HepG2 (cell line): ENCODE measurements at regions not wholly inside any gene's neighbourhood (a gene's known extent, or its start where the extent isn't known, plus 50 kb on each side); places are given as distances from the start of the nearest gene placed in this dataset.
"Not testable (repeated sequence)": the region's sequence is repeated elsewhere in the genome, so short reads cannot be mapped to it uniquely, and the experiment has no call there.

Source experiments
- CREB1 ChIP-seq, 2 experiments: fragments of 450-650 bp in 1 of 2; IDR thresholded peaks; 2 replicates each; pipeline ENCODE4 v1.6.1; 2016 to 2017; ENCODE audit warnings: control low read depth in 1 of 2, mild to moderate bottlenecking in 1 of 2, missing compliant biosample characterization in 1 of 2, missing genetic modification characterization in 1 of 2
- GATAD1 ChIP-seq: IDR thresholded peaks from 2 replicates; pipeline ENCODE4 v1.6.1; 2016; ENCODE audit warnings: missing genetic modification reagents, missing compliant biosample characterization
- SALL2 ChIP-seq: sonication (generic); formaldehyde crosslinking; IDR thresholded peaks from 2 replicates; pipeline ENCODE4 v1.8.1; 2023; ENCODE audit warnings: mild to moderate bottlenecking, missing genetic modification reagents, inconsistent platforms
- SOX5 ChIP-seq: IDR thresholded peaks from 2 replicates; pipeline ENCODE4 v1.6.1; 2016; ENCODE audit warnings: borderline replicate concordance
- THAP11 ChIP-seq: IDR thresholded peaks from 2 replicates; pipeline ENCODE4 v1.6.1; 2016; ENCODE audit warnings: missing biosample characterization, missing genetic modification reagents
- ZBTB7A ChIP-seq: sonication (generic); formaldehyde crosslinking; IDR thresholded peaks from 2 replicates; pipeline ENCODE4 v1.8.0; 2022; ENCODE audit warnings: mild to moderate bottlenecking, missing genetic modification reagents
- ZNF12 ChIP-seq: sonication (generic); formaldehyde crosslinking; IDR thresholded peaks from 2 replicates; pipeline ENCODE4 v1.5.0; 2020; ENCODE audit warnings: missing genetic modification reagents
- ZNF431 ChIP-seq: sonication (generic); formaldehyde crosslinking; IDR thresholded peaks from 2 replicates; pipeline ENCODE4 v1.9.0; 2022; ENCODE audit warnings: missing genetic modification reagents, low read depth, mild to moderate bottlenecking, borderline replicate concordance
- ZNF460 ChIP-seq: sonication (generic); formaldehyde crosslinking; IDR thresholded peaks from 2 replicates; pipeline ENCODE4 v1.5.1; 2020; ENCODE audit warnings: missing genetic modification reagents, mild to moderate bottlenecking, borderline replicate concordance
- ZNF652 ChIP-seq: IDR thresholded peaks from 2 replicates; pipeline ENCODE4 v1.6.1; 2016; ENCODE audit warnings: low read depth, borderline replicate concordance
- ZNF777 ChIP-seq: sonication (generic); formaldehyde crosslinking; IDR thresholded peaks from 2 replicates; pipeline ENCODE4 v1.4.0; 2020; ENCODE audit warnings: missing genetic modification reagents
- ZSCAN29 ChIP-seq: sonication (generic); formaldehyde crosslinking; conservative IDR thresholded peaks from 2 replicates; pipeline ENCODE4 v1.4.0; 2020; ENCODE audit warnings: mild to moderate bottlenecking, missing genetic modification reagents
- TF ChIP-seq, protein P1 (sequence below): sonication (generic); formaldehyde crosslinking; IDR thresholded peaks from 2 replicates; pipeline ENCODE4 v1.5.0; 2020; ENCODE audit warnings: mild to moderate bottlenecking, missing genetic modification reagents, borderline replicate concordance
- TF ChIP-seq, protein P2 (sequence below), 2 experiments: fragments of 450-650 bp in 1 of 2; sonication (generic) in 1 of 2; formaldehyde crosslinking; IDR thresholded peaks; 2 replicates each; pipeline versions ENCODE4 v1.5.0 to v1.8.0; 2020 to 2022; ENCODE audit warnings: mild to moderate bottlenecking in 1 of 2, missing genetic modification reagents in 1 of 2
- TF ChIP-seq, protein P3 (sequence below): sonication (generic); formaldehyde crosslinking; IDR thresholded peaks from 2 replicates; pipeline ENCODE4 v1.5.1; 2020; ENCODE audit warnings: mild to moderate bottlenecking, moderate library complexity, missing genetic modification reagents
- TF ChIP-seq, protein P4 (sequence below): sonication (generic); formaldehyde crosslinking; IDR thresholded peaks from 2 replicates; pipeline ENCODE4 v1.4.0; 2020; ENCODE audit warnings: low read depth, missing genetic modification reagents

DNA sequence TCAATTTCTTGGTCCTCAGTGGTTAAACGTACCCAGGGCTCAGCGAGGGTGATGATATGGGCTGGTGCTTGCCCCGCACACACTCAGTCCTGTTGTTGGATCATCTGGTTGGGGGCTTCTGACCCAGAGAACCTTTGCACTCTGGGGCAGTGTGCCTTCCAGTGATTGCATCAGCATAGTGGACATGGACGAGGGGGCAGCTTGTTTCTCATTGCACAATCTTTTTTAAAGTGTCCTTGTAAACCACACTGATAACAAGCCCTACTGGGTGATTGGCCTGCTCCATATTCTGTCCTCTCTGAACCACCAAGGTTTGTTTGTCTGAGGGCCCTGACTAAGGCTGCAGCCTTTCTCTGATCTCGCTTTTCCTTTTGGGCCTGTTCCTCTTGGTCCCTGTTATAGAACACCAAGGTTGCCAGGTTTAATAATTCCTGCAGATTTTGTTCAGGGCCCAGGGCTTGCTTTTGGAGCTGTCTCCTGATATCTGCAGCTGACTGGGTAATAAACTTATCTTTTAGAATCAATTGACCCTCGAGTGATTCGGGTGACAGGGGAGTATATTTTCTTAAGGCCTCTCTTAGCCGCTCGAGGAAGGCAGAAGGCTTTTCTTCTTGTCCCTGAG is 101.6 kb downstream of the SH3GLB1 start (continued):
- TF ChIP-seq, protein P1, sequence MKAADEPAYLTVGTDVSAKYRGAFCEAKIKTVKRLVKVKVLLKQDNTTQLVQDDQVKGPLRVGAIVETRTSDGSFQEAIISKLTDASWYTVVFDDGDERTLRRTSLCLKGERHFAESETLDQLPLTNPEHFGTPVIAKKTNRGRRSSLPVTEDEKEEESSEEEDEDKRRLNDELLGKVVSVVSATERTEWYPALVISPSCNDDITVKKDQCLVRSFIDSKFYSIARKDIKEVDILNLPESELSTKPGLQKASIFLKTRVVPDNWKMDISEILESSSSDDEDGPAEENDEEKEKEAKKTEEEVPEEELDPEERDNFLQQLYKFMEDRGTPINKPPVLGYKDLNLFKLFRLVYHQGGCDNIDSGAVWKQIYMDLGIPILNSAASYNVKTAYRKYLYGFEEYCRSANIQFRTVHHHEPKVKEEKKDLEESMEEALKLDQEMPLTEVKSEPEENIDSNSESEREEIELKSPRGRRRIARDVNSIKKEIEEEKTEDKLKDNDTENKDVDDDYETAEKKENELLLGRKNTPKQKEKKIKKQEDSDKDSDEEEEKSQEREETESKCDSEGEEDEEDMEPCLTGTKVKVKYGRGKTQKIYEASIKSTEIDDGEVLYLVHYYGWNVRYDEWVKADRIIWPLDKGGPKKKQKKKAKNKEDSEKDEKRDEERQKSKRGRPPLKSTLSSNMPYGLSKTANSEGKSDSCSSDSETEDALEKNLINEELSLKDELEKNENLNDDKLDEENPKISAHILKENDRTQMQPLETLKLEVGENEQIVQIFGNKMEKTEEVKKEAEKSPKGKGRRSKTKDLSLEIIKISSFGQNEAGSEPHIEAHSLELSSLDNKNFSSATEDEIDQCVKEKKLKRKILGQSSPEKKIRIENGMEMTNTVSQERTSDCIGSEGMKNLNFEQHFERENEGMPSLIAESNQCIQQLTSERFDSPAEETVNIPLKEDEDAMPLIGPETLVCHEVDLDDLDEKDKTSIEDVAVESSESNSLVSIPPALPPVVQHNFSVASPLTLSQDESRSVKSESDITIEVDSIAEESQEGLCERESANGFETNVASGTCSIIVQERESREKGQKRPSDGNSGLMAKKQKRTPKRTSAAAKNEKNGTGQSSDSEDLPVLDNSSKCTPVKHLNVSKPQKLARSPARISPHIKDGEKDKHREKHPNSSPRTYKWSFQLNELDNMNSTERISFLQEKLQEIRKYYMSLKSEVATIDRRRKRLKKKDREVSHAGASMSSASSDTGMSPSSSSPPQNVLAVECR = peak; percentile 45; the same call in 1 of the 2 replicates
- TF ChIP-seq, protein P2, sequence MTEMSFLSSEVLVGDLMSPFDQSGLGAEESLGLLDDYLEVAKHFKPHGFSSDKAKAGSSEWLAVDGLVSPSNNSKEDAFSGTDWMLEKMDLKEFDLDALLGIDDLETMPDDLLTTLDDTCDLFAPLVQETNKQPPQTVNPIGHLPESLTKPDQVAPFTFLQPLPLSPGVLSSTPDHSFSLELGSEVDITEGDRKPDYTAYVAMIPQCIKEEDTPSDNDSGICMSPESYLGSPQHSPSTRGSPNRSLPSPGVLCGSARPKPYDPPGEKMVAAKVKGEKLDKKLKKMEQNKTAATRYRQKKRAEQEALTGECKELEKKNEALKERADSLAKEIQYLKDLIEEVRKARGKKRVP (CRISPR knock-in tag; IDR thresholded peaks at IDR 0.05) = peak; percentile 89 to 99
- peak; percentile 76 for TF ChIP-seq THAP11 (CRISPR knock-in tag)
- TF ChIP-seq, protein P3, sequence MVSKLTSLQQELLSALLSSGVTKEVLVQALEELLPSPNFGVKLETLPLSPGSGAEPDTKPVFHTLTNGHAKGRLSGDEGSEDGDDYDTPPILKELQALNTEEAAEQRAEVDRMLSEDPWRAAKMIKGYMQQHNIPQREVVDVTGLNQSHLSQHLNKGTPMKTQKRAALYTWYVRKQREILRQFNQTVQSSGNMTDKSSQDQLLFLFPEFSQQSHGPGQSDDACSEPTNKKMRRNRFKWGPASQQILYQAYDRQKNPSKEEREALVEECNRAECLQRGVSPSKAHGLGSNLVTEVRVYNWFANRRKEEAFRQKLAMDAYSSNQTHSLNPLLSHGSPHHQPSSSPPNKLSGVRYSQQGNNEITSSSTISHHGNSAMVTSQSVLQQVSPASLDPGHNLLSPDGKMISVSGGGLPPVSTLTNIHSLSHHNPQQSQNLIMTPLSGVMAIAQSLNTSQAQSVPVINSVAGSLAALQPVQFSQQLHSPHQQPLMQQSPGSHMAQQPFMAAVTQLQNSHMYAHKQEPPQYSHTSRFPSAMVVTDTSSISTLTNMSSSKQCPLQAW = peak; percentile 90
- TF ChIP-seq GATAD1 (CRISPR knock-in tag) = peak; percentile 70
- TF ChIP-seq ZNF652 (CRISPR knock-in tag) = peak; percentile 44; the same call in 1 of the 2 replicates
- peak; percentile 83 for TF ChIP-seq SOX5 (CRISPR knock-in tag)
- peak; percentile 78; the same call in 1 of the 2 replicates for TF ChIP-seq SALL2 (CRISPR knock-in tag)
- peak; percentile 29; the same call in 1 of the 2 replicates for TF ChIP-seq ZNF460 (CRISPR knock-in tag)
- TF ChIP-seq ZNF777 (CRISPR knock-in tag) = peak; percentile 30; the same call in 1 of the 2 replicates
- peak; percentile 83; the same call in 1 of the 2 replicates for TF ChIP-seq ZSCAN29 (CRISPR knock-in tag)
- TF ChIP-seq ZBTB7A (CRISPR knock-in tag) = peak; percentile 100
- peak; percentile 84; the same call in 1 of the 2 replicates for TF ChIP-seq ZNF431 (CRISPR knock-in tag)
- TF ChIP-seq, protein P4, sequence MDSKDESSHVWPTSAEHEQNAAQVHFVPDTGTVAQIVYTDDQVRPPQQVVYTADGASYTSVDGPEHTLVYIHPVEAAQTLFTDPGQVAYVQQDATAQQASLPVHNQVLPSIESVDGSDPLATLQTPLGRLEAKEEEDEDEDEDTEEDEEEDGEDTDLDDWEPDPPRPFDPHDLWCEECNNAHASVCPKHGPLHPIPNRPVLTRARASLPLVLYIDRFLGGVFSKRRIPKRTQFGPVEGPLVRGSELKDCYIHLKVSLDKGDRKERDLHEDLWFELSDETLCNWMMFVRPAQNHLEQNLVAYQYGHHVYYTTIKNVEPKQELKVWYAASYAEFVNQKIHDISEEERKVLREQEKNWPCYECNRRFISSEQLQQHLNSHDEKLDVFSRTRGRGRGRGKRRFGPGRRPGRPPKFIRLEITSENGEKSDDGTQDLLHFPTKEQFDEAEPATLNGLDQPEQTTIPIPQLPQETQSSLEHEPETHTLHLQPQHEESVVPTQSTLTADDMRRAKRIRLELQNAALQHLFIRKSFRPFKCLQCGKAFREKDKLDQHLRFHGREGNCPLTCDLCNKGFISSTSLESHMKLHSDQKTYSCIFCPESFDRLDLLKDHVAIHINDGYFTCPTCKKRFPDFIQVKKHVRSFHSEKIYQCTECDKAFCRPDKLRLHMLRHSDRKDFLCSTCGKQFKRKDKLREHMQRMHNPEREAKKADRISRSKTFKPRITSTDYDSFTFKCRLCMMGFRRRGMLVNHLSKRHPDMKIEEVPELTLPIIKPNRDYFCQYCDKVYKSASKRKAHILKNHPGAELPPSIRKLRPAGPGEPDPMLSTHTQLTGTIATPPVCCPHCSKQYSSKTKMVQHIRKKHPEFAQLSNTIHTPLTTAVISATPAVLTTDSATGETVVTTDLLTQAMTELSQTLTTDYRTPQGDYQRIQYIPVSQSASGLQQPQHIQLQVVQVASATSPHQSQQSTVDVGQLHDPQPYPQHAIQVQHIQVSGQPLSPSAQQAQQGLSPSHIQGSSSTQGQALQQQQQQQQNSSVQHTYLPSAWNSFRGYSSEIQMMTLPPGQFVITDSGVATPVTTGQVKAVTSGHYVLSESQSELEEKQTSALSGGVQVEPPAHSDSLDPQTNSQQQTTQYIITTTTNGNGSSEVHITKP = 0 out of 2 replicates have a peak, but pooled peaks have one; percentile 30
- not testable (repeated sequence) for TF ChIP-seq CREB1 (IDR thresholded peaks at IDR 0.05)
- peak; percentile 77 for TF ChIP-seq CREB1 (CRISPR knock-in tag; IDR thresholded peaks at IDR 0.05)
- peak; percentile 87 for TF ChIP-seq ZNF12 (CRISPR knock-in tag)
